Body of pancreas (tissue), 4 donors: ENCODE measurements at regions not wholly inside any gene's neighbourhood (a gene's known extent, or its start where the extent isn't known, plus 50 kb on each side); places are given as distances from the start of the nearest gene placed in this dataset.

Experiments
- ATAC-seq: fragments of 150-250 bp; one replicate; pipeline ENCODE4 v1.9.1; 2016
- DNase-seq, 4 donors: peaks; one replicate each; pipeline ENCODE4 v3.0.0-alpha.2; 2019
- H3K27ac ChIP-seq, 4 donors: fragments of 200-600 bp; sonication (generic); 1 replicate in 3 of 4; 2 replicates in 1 of 4; pipeline versions ENCODE4 v1.5.1 to v1.6.1; 2016 to 2019; ENCODE audit warnings: mild to moderate bottlenecking in 1 of 4, mixed read lengths in 1 of 4, moderate library complexity in 1 of 4
- H3K27me3 ChIP-seq, 2 donors: fragments of 200-600 bp; sonication (generic); one replicate each; pipeline ENCODE4 v1.6.0; 2016; ENCODE audit warnings: mild to moderate bottlenecking in 1 of 2
- H3K36me3 ChIP-seq, 2 donors: fragments of 200-600 bp; sonication (generic); replicated peaks in 1 of 2; 2 replicates each; pipeline ENCODE4 v1.5.1; 2016; ENCODE audit warnings: low read depth in 2 of 2; ENCODE audit not compliant: insufficient read depth in 1 of 2
- H3K4me1 ChIP-seq: fragments of 200-600 bp; sonication (generic); one replicate; pipeline ENCODE4 v1.6.0; 2016
- H3K4me3 ChIP-seq, 2 donors: fragments of 200-600 bp; sonication (generic); 1 replicate in 1 of 2; 2 replicates in 1 of 2; pipeline ENCODE4 v1.5.1; 2016 to 2019
- H3K9me3 ChIP-seq, 3 donors: fragments of 200-600 bp; sonication (generic); 1 replicate in 2 of 3; 2 replicates in 1 of 3; pipeline ENCODE4 v1.5.1; 2016
- CTCF ChIP-seq, 7 experiments: fragments of 450-650 bp in 4 of 7; fragments of 200-600 bp in 3 of 7; sonication (generic) in 3 of 7; IDR thresholded peaks; one replicate each; pipeline ENCODE4 v1.5.1; 2016 to 2019; ENCODE audit warnings: antibody characterized with exemption in 7 of 7
- POLR2A ChIP-seq, 3 donors: fragments of 450-650 bp; IDR thresholded peaks; one replicate each; pipeline ENCODE4 v1.6.1; 2016; ENCODE audit warnings: antibody characterized with exemption in 3 of 3, mild to moderate bottlenecking in 2 of 3
- WGBS, 2 donors: methylation state at CpG; one replicate each; pipeline ENCODE4 v1.1.5; 2017; 5-methylcytosine and 5-hydroxymethylcytosine counted together
- intact Hi-C: fragments of 100-400 bp; cut with DNase I; formaldehyde crosslinking; loops from one replicate; pipeline ENCODE4 v1.15.1; 2023

- Histone ChIP-seq H3K36me3 (no peaks in the 10 kb centered on the region), H3K9me3 (no peaks in the 10 kb centered on the region), H3K27me3 (no peaks in the 10 kb centered on the region), H3K27ac (peak overlapping the region in 3 of 4 donors; percentile 52 to 85 (median 76)), H3K4me3 (no peak overlapping the region), H3K4me1 (peaks cover 28% of the 10 kb centered on the region)
- WGBS, 2 donors = 24 to 42% methylated on average over 5 of the region's 5 CpGs
- intact Hi-C loops = no loop called here
- no peak for TF ChIP-seq CTCF (IDR thresholded peaks at IDR 0.05)
- TF ChIP-seq POLR2A (IDR thresholded peaks at IDR 0.05) = no peak
- ATAC-seq (no peak), DNase-seq (no peak)
Measured at GRCh38 chr20:1827510-1827973, 67.7 kb upstream of the SIRPA start.

GRCh38 chr20:1825938-1826445, 69.2 kb upstream of the SIRPA start:
- DNase-seq (no peak), ATAC-seq (no peak)
- Histone ChIP-seq H3K9me3 (no peaks in the 10 kb centered on the region), H3K27me3 (no peaks in the 10 kb centered on the region), H3K27ac (no peak overlapping the region), H3K4me3 (no peak overlapping the region), H3K4me1 (peaks cover 33% of the 10 kb centered on the region), H3K36me3 (no peaks in the 10 kb centered on the region)
- intact Hi-C loops = no loop called here
- WGBS, 2 donors = 91 to 97% methylated on average over 4 of the region's 4 CpGs
- TF ChIP-seq POLR2A (IDR thresholded peaks at IDR 0.05) = no peak
- TF ChIP-seq CTCF (IDR thresholded peaks at IDR 0.05) = no peak

- H3K9me3 ChIP-seq = no peaks in the 10 kb centered on the region
- DNase-seq (no peak), ATAC-seq (no peak)
- H3K36me3 ChIP-seq = no peaks in the 10 kb centered on the region
- H3K27ac ChIP-seq = no peak overlapping the region
- no peak overlapping the region for H3K4me3 ChIP-seq
- H3K4me1 ChIP-seq = peaks cover 31% of the 10 kb centered on the region
- no peaks in the 10 kb centered on the region for H3K27me3 ChIP-seq
- 68 to 70% methylated on average over 4 of the region's 4 CpGs for WGBS, 2 donors
- TF ChIP-seq CTCF (IDR thresholded peaks at IDR 0.05) (no peak), POLR2A (IDR thresholded peaks at IDR 0.05) (no peak)
- intact Hi-C loops = no loop called here
Measured at GRCh38 chr20:1825507-1825906, 69.7 kb upstream of the SIRPA start.

GRCh38 chr20:1824834-1825233, 70.4 kb upstream of the SIRPA start:
- Histone ChIP-seq H3K4me3 (no peak overlapping the region), H3K36me3 (no peaks in the 10 kb centered on the region), H3K9me3 (no peaks in the 10 kb centered on the region), H3K27me3 (no peaks in the 10 kb centered on the region), H3K4me1 (peaks cover 24% of the 10 kb centered on the region), H3K27ac (peak overlapping the region in 1 of 4 donors; percentile 27)
- intact Hi-C loops = no loop called here
- ATAC-seq (no peak), DNase-seq (no peak)
- 17 to 90% methylated on average over 4 of the region's 4 CpGs for WGBS, 2 donors
- TF ChIP-seq CTCF (IDR thresholded peaks at IDR 0.05) (no peak), POLR2A (IDR thresholded peaks at IDR 0.05) (no peak)

GRCh38 chr20:1824181-1824580, 71.0 kb upstream of the SIRPA start:
- H3K4me1 ChIP-seq = peaks cover 21% of the 10 kb centered on the region
- DNase-seq (peak in 1 of 4 donors; percentile 53), ATAC-seq (no peak)
- TF ChIP-seq CTCF (IDR thresholded peaks at IDR 0.05) (no peak), POLR2A (IDR thresholded peaks at IDR 0.05) (no peak)
- H3K4me3 ChIP-seq = no peak overlapping the region
- H3K27me3 ChIP-seq = no peaks in the 10 kb centered on the region
- intact Hi-C loops = no loop called here
- no peaks in the 10 kb centered on the region for H3K36me3 ChIP-seq
- no peaks in the 10 kb centered on the region for H3K9me3 ChIP-seq
- H3K27ac ChIP-seq = no peak overlapping the region
